CD4-positive, alpha-beta T cell treated with Interferon alpha-2 for 1 hour (primary cell): ENCODE measurements at regions not wholly inside any gene's neighbourhood (a gene's known extent, or its start where the extent isn't known, plus 50 kb on each side); places are given as distances from the start of the nearest gene placed in this dataset.

ENCODE experiments used
- DNase-seq, 2 donors: peaks; one replicate each; pipeline ENCODE4 v3.0.0-alpha.2; 2020 to 2022

DNA sequence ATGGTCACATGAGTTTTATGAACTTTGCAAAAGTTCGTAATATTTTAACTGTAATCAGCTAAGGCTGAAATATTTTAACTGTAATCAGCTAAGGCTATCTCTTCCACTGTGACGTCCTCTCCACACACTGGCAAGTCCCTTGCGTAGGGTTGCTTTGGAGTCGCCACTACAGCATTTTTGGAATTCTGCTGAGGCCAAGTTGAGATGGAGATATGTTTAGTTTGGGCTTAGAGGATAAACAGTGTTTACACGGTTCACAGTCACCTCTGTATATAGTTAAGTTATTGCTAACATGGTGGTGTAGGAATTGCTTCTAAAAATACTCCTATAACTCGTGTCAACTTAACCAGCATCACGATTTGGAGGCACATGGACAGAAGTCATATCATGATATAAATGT lies 143.6 kb upstream of the SERP2 start:
- DNase-seq: no peak

DNA sequence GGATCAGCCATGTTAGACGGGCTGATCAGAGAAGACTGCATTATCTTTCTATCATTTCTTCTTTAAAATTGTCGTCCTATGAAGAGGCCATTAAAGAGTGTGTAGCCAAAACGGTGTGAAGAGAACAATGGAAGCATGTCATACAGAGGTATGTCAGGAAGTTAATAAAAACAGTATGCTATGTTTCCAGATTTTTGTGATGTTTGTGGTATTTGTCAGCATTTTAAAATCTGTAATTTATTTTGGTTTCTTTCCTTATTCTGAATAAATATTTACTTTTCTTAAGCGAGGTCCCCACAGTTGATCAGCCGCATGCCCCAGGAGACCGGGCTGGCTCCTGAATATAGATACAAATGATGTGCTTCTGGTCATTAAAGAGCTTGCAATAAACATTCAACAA lies 142.9 kb upstream of the SERP2 start:
- DNase-seq: no peak

DNA sequence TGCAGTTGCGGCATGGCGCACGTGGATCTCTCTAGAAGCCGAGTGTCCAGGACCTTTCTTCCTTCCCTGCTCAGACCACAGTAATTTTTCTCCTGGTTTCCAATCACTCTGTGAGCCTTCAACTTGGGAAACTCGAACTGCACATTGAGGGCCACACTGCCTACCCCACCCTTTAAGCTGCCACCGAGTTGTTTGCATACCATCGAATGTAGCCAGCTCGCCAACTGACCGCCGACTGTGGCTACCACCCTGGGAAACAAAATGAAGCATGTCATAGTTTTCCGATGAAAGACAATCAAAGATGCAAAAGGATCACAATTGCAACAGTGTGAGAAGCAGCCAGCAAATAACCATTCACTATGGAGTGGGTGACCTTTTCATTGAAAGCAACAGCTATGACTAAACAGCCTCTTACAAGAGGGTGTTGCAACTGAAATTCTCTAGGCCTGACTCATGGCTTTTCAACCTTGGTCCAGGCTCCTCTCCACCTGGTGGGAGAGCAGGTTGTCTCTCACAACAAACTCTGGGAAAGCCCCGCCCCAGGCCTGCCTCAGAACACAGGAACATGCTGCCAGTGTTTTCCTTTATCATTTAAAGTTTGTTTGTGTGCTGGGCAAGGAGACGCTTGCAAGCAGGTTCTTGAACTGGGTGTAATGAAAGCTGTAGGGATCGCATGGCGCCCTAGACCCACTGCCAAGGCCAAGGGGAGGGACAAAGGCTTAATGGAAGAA lies 141.7 kb upstream of the SERP2 start:
- no peak for DNase-seq

DNA sequence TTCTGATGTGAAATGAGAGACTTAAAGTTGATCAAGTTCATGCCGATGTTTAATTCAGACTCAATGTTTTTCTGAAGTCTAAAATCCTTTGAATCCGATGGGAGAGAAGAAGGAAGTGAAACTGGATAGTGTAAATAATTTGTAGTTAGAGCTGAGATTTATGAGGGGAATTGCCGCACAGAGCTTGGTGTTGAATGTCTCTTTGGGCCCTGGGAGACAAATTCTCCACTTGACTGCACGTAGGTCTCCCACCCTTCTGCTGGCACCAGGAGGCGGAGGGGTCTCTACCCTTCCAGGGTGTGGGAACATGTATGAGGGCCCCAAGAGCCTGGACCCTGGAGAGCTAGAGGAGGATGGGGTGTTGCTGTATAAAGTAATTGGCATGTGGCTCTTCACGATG lies 140.8 kb upstream of the SERP2 start:
- DNase-seq: no peak

DNA sequence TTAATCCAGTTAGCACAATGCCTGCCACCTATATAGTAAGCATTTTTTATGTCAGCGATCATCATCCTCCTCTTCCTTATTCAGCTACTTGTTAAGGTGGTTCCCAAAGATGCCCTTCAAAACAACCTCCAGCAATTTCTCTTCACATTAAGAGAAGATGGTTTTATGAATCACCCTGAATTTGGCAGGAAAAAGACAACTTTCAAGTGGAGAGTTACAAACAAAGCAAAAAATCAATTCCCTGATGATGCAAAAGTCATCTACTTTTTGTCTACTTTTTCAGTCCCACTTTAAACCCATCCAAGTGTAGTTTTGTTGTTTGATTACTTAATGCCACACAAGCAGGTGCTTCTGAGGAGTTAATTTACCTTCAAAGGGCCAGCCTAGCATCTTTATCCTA lies 139.1 kb upstream of the SERP2 start:
- no peak for DNase-seq

DNA sequence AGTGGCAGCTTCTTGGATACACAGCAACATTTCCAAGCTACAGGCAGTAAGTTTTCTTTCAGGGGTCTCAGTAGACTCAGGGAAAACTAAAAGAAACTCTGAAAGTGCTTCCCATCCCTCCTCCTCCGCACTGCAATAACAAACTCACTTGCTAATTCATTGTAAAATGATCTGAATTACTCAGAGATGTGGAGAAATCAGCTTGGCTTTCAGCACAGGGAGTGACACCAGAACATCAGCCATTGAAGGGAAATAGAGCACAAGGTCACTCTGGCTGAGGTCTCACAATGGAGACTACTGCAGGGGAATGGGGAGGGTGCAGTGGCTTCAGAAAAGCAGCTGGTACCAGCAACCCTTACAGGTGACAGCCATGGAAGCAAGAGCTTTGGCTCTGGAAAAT lies 137.3 kb upstream of the SERP2 start:
- DNase-seq: no peak

DNA sequence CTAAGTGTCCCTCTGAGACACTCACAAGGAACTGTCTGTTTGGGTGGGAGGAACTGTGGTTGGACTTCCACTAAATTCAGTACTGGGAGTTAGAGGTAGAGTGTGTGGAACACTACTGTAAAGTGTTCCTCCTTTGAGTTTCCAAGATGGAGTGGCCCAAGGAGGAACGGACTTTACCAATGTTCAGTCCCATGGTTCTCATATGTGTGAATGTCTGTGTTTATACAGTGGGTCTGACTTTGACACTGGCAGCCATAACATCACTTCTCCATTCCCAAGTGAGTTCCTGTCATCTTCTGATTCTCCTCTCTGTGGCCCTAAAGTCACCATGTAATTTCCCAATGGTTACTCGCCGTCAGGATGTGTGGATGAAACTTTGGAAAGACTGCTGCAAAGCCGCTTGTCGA lies 136.8 kb upstream of the SERP2 start:
- DNase-seq: no peak

DNA sequence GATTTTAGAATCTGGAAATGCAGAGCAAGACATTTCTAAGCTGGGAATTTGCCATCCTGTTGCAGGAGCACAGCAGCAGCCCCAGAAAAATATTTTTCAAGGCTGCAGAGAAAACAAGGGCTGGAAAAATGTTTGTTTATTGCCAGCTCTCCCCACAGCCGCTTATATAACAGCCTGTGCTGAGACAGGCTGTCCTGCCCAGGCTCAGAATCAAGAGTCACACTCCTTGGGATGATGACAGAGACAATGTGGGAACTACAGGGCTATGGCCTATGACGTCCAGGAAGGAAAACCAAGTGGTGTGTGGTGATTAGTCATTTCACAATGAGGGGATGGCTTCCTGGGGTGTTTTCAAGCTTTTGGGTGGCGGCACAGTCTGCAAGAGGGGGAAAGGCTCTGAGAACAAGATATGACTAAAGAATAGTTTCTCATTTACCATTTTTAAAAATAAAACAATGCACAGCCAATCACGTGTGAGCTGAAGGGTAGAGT lies 136.3 kb upstream of the SERP2 start:
- peak in 1 of 2 donors; percentile 56 for DNase-seq

DNA sequence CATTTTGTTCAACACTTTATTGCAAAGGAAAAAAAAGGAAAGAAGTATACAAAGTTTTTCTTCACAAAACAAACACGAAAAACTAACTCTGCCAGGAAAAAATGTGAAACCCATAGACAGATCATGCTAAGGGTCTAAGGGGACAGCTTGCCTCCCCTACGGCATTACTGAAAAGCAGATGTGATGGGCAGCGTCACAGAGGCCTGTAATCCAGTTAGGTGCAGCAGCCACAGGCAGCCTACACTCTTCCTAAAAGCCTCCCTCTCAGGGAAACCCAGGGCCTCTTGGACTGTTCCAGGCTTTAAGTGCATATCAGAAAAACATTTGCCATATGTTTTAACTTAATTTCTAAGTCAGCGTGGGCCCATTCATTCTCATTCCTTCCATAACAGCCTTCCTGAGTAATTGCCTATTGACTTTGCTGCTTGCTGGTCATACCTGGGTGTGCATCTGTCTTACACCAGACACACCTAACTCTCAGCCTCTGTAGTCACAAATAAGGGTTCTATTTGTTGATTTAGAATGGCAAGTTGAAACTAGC lies 135.7 kb upstream of the SERP2 start:
- DNase-seq: no peak

DNA sequence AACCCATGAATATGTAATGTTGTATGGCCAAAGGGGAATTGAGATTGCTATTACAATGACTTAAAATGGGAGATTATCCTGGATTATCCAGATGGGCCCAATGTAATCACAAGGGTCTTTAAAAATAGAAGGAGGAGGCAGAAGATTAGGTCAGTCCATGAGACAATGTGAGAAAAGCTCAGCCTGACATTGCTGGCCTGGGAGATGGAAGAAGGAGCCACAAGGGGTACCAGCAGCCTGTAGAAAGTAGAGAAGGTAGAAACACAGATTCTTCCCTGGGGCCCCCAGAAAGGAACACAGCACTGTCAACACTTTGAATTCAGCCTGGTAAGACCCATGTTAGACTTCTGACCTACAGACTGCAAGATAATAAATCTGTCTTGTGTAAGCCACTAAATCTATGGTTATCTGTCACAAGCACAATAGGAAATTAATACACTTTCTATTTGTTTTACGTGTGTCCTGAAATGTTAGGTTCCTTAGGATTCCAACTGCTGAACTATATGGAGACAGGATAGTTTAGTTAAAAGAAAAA lies 132.9 kb upstream of the SERP2 start:
- no peak for DNase-seq

DNA sequence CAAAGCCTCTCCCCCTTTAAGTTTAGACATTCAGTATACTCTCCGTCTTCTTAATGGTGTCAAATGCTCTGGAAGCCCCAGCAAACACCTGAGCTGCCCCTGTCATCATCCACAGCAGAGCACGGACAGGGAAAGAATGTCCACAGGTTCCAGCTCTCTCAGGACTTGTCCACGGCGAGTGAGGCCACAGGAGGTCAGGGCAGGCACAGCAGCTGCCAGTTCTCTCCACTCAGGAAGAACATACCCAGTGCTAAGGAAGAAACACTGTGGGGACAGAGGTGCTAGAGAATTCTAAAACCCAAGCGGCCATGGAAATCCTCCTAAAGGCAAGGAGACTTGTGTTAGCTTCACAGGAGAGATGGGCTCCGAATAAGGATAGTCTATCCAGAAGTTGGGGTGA lies 132.0 kb upstream of the SERP2 start:
- DNase-seq: no peak

DNA sequence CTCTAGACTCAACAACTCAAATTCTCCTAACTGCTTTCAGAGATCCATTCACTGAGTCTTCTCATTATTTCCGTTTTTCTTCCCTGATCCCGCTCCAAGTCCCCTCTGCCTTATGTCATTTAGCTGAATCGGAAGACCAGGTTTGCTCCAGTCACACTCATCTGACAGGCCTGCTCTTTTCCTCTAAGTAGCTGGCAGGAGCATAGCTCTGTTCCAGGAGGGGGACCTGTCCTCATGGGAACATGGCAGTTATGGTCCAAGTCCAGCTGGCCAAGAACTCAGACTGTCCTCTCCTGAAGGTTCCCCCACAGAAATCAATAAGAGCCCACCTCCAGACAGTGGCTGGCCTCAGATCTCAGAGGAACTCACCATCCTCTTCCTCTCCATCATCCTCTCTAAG lies 130.9 kb upstream of the SERP2 start:
- no peak for DNase-seq

DNA sequence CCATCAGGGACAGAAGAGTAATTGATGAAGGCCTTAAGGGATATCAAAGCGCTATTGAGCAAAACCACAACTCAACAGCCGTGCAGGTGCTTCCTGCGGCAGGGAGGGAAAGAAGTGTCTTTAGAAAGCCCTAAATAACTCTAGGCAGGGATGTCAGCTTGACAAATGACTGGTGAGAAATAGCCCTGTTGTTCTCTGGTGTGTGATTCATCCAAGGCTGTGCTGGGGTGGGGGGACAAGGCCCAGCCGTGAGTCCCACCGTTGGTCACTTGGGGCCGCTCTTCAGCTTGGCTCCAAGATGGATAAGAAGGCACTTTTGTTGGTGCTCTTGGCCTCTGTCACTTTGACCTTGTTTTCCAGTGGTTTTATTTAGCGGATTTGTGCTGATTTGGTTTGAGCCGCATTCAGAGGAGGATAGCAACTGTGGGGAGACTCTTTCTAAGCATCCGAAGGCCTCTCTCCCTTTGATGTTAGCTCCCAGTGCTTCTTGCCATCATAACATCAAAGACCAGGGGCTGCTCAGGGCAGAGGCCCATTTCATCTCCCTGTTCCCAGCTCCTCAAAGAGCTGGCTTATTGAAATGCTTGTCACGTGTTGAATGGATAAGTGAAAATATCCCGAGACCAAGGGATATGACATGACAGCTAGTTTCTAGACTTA lies 130.3 kb upstream of the SERP2 start:
- peak; percentile 12 to 48 for DNase-seq

DNA sequence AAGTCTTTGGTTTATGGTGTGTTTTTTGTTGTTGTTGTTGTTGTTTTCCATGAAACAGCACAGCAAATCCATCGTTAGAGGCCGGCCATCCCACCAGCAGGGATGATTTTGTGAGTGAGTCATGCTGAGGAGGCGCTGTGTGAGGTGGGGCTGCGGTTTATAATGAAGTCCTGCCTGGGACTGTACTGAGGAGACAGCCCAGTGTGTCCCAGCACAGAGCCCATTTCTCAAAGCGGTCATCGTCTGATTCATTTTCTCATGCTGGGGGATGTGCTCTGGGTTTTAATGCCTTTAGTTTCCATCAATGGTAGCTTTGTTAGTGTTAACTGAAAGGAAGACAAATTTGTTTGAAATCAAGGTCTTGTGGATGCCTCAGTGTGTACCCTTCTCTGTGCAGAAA lies 129.3 kb upstream of the SERP2 start:
- DNase-seq: no peak

DNA sequence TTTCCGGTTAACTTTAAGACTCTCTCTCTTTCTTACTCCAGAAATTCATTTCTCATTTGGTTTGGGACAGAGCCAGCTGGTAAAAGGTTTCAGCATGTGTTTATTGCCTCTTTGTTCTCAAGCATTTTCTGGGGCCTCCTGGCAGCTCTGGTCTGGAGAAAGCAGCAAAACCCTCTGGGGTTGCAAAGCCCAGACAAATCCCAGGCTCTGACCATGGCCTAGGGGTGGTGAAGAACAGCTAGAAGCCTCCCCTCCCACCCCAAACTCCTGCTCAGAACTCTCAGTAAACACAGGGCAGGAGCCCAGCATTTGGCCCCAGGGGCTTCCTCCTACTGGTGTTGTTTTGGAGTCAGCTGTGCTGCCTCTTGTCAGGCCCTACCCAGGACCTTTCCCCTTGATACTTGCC lies 124.2 kb upstream of the SERP2 start:
- no peak for DNase-seq

DNA sequence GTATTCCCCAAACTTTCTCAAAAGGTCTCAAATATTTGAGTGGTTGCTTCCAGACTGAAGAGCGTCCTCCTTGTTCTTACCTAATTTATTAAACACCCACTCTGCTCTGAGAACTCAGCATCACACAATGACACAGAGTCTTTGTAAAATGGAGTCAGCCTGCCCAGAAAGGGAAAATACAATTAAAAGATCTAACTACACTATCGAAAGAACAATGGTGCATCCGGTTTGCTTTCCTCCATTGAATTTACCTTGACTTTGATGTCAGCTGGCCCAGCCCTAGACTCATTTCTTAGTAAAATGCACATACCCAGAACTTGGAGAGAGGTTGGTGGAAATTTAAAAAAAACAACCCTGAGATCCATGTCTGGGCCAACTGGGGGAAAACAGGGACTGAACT lies 120.7 kb upstream of the SERP2 start:
- no peak for DNase-seq

DNA sequence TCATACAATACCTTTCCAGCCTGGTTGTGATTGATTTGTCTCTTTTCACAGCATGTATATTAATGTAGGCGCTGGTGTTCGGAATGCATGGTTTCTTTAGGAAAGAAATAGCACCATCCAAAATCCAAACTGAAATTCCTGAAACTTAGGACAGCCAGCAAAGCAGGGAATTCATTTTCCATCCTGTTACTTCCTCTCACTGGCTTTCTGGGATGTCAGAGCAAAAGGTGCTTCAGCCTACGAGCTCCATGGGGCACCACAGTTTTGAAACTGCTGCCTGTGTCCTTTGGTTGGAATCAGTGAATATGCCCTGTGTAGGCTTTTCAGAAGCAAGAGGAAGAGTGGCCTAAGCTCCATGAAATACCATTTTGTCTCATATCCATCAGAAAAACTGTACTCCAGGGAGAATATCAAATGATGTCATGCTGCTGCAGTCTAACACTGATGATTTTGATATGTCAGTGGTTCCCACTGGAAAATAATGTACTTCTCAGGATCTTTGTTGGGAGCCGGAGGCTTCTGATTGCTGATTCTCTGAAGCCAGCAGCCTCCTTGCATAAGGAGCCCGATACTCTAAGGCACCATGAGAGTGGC lies 117.8 kb upstream of the SERP2 start:
- no peak for DNase-seq

DNA sequence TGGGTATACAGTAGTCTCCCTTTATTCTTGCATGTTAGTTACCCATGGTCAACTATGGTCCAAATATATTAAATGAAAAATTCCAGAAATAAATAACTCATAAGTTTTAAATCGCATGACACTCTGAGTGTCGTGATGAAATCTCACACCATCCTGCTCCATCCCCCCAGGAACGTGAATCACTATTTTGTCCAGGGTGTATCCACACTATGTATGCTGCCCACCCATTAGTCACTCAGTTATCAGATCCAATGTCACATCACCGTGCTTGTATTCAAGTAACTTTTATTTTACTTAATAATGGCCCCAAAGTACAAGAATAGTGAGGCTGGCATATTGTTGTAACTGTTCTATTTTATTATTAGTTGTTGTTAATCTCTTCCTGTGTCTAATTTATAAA lies 115.8 kb upstream of the SERP2 start:
- DNase-seq: no peak

DNA sequence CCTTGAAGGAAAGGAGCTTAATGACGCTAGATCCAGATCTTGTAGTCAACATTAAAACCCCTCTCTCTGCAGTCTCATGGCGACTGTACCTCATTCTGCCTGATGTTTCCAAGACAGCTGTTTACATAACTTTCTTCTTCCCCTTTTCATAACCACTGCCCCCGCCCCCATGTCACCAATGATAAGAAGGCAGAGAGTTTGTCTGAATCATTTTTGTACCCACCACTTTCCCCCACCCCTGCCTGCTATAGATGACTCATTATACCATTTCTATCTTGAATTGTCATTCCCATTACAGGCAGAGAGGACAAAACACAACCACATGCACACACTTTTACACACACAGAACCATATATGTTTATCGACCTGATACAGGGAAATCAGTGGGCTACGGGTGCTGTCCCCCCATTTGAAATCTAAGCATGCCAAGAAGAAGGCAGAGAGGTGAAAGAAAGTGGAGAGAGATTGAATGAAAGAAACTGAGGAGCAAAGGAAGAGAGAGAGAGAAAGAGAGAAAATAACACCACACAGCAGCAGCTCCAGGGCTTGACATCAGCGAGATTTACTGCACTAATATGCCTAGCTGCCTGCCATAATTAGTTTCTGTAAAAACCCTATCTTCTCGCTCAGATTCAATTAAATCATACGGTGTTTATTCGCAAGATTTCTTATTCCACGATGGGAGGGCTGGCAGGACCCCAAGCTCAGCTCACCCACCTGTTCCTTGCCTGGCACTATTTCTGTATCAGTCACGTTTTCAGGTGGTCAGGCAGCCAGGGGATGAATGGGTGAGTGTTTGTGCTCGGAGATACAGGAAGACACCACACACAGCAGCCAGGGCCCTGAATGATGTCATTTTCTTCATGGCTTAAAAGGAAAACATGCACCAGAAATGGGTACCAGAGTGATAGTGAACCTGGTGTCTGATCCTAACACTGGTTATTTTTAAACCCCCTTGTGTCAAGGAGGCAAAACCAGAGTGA lies 114.3 kb upstream of the SERP2 start:
- DNase-seq: peak; percentile 66 to 80

DNA sequence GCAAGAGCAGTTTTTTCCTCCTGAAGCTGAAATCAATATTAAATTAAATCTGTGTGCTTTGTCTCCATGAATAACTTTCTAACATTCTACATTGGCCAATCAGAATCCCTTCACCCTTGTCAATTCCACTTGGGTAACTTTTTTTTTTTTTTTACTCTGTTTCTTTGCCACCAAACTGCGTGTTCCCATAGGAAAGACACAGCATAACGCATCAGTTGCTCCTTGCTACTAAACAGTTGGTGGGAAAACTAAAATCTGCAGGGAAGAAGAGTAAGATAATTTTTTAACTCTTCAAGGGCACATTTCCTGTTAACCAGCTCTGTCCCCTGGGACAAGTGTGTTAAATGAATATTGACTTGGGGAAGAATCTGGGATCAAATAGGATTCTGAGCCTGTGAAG lies 113.3 kb upstream of the SERP2 start:
- no peak for DNase-seq

DNA sequence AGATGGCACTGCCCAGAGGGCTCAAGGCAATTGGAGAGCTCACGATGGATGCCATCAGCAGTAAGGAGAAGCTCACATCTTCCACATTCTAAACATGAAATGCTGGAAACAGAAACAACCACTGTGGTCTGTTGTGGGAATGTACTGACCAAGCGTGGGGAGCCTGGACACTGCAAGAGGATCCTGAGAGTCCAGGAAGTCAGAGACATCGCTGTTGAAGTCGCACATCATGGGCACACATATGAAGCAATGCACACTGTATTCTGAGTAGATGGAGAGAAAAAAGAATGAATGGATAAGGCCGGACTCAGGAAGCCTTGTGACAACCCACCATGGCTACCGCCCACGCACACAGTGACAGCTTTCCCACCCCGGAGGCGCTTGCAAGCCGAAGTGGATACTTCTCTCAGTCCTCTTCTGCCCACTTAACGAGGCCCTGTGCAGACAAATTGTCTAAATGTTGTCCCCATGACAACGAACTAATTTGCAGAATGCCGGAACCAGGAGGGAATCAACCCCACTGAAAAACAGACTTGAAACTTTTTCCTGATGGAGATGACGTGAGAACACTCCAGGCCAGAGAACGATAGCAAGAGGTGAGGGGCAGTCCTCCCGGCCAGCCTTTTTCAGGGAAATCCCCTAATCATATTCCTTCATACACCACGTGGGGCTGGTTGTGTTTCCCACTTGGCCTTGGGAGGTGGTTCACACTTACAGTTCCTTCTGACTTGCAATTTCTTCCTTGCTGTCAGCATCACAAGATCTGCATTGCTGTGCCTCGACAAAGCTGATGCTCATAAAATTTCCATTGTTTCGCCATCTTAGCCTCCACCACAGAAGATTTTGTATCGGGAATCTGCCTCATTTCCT lies 109.6 kb upstream of the SERP2 start:
- no peak for DNase-seq

DNA sequence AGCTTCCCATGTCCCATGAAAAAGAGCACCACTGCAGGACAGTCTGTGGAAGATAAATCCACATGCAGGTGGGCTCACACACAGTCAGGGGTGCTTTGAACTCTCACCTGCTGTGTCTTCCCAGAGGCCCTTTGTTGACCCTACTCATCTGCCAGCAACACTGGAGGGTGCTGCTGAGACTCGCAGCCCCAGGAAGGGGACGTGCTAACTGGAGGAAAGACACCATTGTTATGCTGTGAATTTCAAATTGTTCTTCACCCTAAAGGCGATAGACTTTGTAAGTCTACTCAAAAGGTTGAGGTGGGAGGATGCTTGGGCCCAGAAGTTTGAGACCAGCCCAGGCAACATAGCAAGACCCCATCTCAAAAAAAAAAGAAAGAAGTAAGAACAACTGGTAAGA lies 107.3 kb upstream of the SERP2 start:
- DNase-seq: no peak
